ENCODE measurements at regions not wholly inside any gene's neighbourhood (a gene's known extent, or its start where the extent isn't known, plus 50 kb on each side); places are given as distances from the start of the nearest gene placed in this dataset.
"Not testable (repeated sequence)": the region's sequence is repeated elsewhere in the genome, so short reads cannot be mapped to it uniquely, and the experiment has no call there.

DNA sequence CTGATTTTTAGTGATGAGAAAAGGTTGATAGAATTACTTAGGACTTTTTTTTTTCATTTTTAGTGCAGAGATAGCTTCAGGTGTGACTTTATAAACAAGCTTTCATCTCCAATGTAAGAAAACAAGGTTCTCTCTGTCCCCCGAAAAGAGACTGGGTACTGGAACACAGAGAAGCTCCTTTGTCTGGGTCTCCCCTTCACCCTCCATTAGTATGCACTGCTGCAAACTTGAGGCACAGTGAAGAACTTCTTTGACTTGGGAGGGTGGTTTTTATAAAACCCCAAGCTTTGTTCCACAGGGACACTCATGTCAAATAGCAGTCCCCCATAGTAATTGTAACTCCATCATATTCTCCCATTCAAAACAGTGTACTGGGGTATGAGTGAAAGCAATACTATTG lies 93.5 kb upstream of the SOX2 start:
- no peak for DNase-seq
- Mint-ChIP-seq H3K4me1 (no peaks in the 10 kb centered on the region), H3K27me3 (no peaks in the 10 kb centered on the region), H3K27ac (no peak overlapping the region), H3K36me3 (ENCODE audit: low read depth) (no peaks in the 10 kb centered on the region), H3K4me3 (no peak overlapping the region)
- no peak for ATAC-seq
- H3K9me3 ChIP-seq (ENCODE audit: control insufficient read depth, low read length, poor library complexity, severe bottlenecking): no peaks in the 10 kb centered on the region

DNA sequence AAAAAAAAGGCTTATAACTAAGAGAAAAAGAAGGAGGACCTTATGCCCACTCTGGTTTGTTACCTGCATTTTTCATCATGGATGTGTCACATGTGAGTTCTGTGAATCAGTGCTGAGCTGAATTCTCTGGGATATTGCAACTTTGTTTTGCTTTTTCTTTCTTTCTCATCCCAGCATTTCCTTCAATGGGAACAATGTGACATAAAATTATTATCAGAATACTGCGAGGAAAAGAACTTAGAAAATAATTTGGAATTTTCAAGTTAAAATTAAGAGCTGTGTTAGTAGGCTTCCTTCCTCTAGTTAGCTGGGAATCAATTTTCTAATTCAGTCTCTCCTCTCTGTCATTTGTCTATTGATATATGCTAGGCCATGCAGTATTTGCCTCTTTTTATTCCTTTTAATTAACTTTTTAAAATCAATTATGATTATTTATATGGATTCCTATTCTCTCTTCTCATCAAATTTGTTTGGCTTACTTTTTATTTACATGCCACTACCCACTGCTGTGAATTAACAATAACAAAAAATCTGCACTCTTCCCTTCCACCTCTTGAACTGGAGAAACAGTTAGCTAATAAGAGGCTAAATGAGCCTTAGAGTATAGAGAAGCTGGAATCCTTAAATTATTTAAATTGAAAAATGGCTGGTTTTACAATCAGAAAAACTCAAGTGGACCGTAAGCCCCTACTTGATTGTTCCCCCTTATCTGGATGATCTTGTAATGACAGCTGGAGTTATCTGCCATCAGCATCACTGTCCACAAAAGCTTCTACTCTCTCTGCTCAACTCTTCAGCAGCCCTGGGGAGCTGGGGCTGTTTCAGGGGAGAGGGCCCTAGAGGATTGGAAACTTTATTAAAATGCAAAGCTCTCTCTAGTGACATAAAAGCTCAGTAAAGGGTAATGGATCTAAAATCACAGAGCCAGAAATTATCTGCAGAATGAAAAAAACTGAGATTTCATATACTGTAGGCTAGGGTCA lies 95.3 kb upstream of the SOX2 start:
- Mint-ChIP-seq H3K4me3 (no peak overlapping the region), H3K4me1 (no peaks in the 10 kb centered on the region), H3K27ac (no peak overlapping the region)

DNA sequence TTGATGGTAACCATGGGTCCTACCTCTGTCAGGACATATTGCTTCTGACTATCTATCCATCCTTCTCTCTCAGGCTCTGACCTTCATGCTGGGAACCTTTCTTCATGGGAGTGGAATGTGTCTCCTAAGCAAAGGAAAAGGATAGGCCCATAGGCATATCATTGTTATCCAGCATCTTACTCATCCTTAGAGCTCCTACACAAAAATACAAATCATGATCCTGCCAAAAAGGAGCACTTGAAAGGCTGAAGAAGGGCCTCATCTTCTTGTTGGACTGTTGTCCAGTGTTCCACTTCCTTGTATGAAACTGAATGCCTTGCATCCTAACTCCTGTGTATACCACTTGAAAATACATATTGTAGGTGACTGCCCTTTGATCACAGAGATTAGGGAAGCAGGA lies 96.1 kb upstream of the SOX2 start:
- H3K9me3 ChIP-seq (ENCODE audit: control insufficient read depth, low read length, poor library complexity, severe bottlenecking): no peaks in the 10 kb centered on the region
- H3K4me3 Mint-ChIP-seq: no peak overlapping the region
- no peak overlapping the region for H3K27ac Mint-ChIP-seq
- DNase-seq (no peak), ATAC-seq (no peak)
- no peaks in the 10 kb centered on the region for H3K36me3 Mint-ChIP-seq (ENCODE audit: low read depth)
- no peaks in the 10 kb centered on the region for H3K27me3 Mint-ChIP-seq
- no peaks in the 10 kb centered on the region for H3K4me1 Mint-ChIP-seq

More for the DNA sequence above, 95.3 kb upstream of the SOX2 start:
- Mint-ChIP-seq H3K27me3 (no peaks in the 10 kb centered on the region), H3K36me3 (ENCODE audit: low read depth) (no peaks in the 10 kb centered on the region)
- no peak for DNase-seq
- ATAC-seq: no peak
- no peaks in the 10 kb centered on the region for H3K9me3 ChIP-seq (ENCODE audit: control insufficient read depth, low read length, poor library complexity, severe bottlenecking)

DNA sequence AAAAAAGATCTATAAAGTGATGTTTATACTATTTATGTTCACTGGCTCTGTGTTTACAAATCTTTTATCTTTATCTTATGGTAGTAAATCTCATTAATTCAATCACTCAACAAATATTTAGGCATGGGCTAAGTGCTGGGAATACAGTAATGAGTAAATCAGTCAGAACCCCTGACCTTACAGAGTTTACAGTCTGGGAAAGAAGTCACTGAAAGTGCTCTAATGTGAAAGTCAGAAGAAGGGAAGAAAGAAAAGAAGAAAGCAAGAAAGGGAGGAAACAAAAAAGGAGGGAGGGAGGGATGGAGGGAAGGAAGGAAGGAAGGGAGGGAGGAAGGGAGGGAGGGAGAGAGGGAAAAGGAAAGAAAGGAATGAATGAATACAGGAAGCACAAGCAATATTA lies 96.8 kb upstream of the SOX2 start:
- ATAC-seq (no peak), DNase-seq (no peak)
- Mint-ChIP-seq H3K4me1 (no peaks in the 10 kb centered on the region), H3K27me3 (no peaks in the 10 kb centered on the region), H3K27ac (no peak overlapping the region), H3K36me3 (ENCODE audit: low read depth) (no peaks in the 10 kb centered on the region), H3K4me3 (no peak overlapping the region)
- no peaks in the 10 kb centered on the region for H3K9me3 ChIP-seq (ENCODE audit: control insufficient read depth, low read length, poor library complexity, severe bottlenecking)

DNA sequence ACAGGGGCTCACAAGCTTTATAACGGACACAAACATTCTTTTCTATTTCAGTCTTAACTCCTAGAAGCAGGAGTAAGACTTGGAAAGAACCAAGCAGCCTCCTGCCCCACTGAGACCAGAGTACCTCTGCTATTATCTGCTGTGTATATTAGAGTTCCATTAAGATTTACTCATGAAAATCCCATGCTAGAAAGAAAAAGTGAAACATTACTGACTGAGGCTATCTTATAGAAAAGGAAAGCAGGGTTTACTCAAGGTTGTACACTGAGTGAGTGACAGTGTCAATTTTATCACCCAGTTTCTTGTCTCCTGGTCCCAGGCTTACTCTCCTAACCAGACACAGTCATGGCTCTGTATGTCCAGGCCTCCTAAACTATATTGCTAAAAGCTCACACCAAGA lies 97.9 kb upstream of the SOX2 start:
- Mint-ChIP-seq H3K27ac (no peak overlapping the region), H3K36me3 (ENCODE audit: low read depth) (no peaks in the 10 kb centered on the region), H3K4me1 (no peaks in the 10 kb centered on the region), H3K27me3 (no peaks in the 10 kb centered on the region), H3K4me3 (no peak overlapping the region)
- no peaks in the 10 kb centered on the region for H3K9me3 ChIP-seq (ENCODE audit: control insufficient read depth, low read length, poor library complexity, severe bottlenecking)
- ATAC-seq: no peak
- DNase-seq: no peak

DNA sequence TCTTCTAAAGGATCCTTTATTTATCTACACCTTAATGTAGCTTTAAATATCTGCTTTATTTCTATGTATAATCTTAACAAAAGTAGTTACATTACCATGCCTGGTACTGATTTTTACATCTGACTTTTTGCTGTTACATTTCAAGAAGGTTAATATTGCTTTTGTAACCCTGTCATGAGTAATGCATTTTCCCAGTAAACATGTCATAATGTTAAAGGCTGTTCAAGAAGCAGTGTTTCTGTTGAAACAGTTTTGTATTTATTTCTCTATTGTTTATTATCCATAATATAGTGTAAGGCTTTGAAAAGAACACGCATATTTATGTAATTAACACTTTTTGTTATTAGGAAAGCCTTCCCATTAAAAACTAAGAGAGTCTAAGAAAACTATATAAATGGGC lies 98.5 kb upstream of the SOX2 start:
- no peaks in the 10 kb centered on the region for H3K36me3 Mint-ChIP-seq (ENCODE audit: low read depth)
- H3K9me3 ChIP-seq (ENCODE audit: control insufficient read depth, low read length, poor library complexity, severe bottlenecking): no peaks in the 10 kb centered on the region
- no peak overlapping the region for H3K4me3 Mint-ChIP-seq
- H3K27ac Mint-ChIP-seq: no peak overlapping the region
- DNase-seq: no peak
- H3K4me1 Mint-ChIP-seq: no peaks in the 10 kb centered on the region
- no peaks in the 10 kb centered on the region for H3K27me3 Mint-ChIP-seq
- ATAC-seq: no peak

DNA sequence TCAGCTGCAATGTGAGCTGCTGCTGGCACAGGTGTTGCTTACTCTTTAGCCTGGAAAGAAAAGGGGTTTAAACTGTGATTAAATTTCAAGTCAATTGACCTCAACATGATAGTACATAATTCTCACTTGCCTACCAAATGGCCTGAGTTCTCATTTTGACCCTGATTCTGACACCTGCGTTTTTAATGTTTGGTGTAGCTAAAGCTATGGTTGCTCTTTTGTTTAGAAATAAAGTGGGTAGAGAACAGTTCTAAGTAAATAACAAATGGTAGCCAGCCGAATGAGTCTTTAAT lies 100.8 kb upstream of the SOX2 start:
- Mint-ChIP-seq H3K4me3 (no peak overlapping the region), H3K27ac (no peak overlapping the region), H3K36me3 (ENCODE audit: low read depth) (no peaks in the 10 kb centered on the region), H3K4me1 (no peaks in the 10 kb centered on the region), H3K27me3 (no peaks in the 10 kb centered on the region)
- no peak for ATAC-seq
- H3K9me3 ChIP-seq (ENCODE audit: control insufficient read depth, low read length, poor library complexity, severe bottlenecking): no peaks in the 10 kb centered on the region
- DNase-seq: no peak

DNA sequence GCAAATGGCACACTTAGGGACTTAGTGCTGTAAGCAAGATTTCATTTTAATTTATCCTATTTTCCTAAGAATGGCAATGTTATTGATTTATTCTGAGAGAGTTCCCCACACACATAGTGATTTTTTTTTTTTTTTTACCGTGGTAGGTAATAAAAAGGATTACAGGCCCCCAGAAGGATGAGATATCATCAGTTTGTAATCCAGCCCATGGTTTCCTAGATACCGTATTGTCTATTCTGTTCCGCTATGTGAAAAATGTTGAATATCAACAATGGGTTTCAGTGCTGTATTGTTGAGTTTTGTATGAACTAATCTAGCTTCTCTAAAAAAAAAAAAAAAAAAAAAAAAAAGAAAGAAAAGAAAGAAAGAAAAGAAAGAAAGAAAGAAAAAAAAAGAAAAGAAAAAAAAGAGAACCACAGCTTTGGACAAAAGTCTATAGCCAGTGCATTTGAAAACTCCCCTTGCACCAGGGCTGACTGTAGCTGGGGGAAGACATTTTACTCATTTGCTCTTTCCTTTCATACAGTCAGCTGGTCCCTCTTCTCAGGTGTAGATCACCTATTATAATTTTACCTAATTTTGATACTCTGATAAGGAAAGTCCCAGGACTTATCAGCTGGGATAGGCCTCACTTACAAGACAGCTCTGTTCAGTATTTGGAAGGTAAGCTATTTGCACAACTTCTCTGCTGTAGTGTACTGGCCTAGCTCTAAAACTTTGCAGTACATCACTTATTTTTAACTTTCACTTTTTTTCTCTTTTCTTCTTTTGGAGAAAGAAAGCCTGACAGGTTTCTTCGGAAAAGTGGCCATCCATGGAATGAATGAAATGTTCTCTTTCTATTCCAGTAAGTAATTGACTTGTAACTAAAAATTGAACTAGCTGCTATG lies 101.4 kb upstream of the SOX2 start:
- H3K9me3 ChIP-seq (ENCODE audit: control insufficient read depth, low read length, poor library complexity, severe bottlenecking): no peaks in the 10 kb centered on the region
- H3K27ac Mint-ChIP-seq: no peak overlapping the region
- H3K27me3 Mint-ChIP-seq: no peaks in the 10 kb centered on the region
- no peaks in the 10 kb centered on the region for H3K36me3 Mint-ChIP-seq (ENCODE audit: low read depth)
- no peaks in the 10 kb centered on the region for H3K4me1 Mint-ChIP-seq
- DNase-seq (no peak), ATAC-seq (no peak)
- no peak overlapping the region for H3K4me3 Mint-ChIP-seq

DNA sequence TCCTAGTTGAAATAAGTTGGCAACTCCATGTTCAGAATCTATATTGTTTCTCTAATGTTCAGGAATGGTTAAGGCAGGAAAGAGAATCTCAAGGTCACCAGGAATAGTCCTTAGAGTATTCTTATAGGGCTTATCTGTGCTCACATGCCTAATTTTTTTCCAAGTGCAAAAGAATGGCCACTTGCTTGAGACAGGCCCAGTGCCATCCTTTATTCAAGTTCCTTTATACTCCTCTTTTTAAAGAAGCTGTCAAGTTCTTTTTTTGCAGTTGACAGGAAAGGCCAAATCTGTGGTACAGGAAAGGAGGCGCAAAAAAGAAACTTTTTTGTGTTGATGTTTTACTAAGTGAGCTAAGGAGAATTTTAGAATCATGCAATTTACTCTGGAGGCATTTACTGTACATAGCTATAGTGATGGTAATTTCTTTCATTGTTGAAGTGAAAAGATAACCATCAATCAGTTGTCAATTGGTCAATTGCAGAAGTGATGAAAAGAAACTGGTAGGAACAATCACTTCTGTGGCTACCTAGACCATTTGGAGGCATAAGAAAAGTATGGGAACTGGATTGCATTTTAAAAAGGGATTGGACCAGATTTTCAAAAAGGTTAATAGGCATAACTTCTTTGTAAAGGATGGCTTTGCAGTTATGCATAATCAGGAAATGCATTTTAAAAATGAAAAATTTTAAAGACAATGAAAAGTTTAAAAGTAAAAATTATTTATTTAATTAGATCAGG lies 102.5 kb upstream of the SOX2 start:
- ATAC-seq (no peak), DNase-seq (no peak)
- no peaks in the 10 kb centered on the region for H3K9me3 ChIP-seq (ENCODE audit: control insufficient read depth, low read length, poor library complexity, severe bottlenecking)
- Mint-ChIP-seq H3K4me3 (no peak overlapping the region), H3K27ac (no peak overlapping the region), H3K4me1 (no peaks in the 10 kb centered on the region), H3K27me3 (no peaks in the 10 kb centered on the region), H3K36me3 (ENCODE audit: low read depth) (no peaks in the 10 kb centered on the region)

DNA sequence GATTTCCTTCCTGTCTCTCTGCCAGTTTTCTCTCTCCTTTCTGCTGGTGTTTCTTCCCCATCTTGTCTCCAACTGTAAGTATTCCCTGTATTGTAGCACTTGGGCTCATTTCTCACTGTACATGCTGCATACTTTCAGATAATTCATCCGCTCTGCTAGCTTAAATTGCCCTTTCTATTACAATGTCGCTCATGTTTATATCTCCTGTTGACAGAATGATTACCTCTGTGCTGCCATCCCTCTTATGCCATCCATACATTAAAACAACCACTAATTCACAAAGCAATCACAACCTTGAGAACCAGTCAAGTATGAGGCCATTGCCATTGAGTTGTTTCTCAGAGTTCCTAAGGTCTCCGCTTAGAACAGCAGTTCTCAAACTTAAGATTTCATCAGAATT lies 107.5 kb upstream of the SOX2 start:
- Mint-ChIP-seq H3K4me3 (no peak overlapping the region), H3K27me3 (no peaks in the 10 kb centered on the region), H3K36me3 (ENCODE audit: low read depth) (no peaks in the 10 kb centered on the region), H3K4me1 (no peaks in the 10 kb centered on the region), H3K27ac (no peak overlapping the region)
- no peaks in the 10 kb centered on the region for H3K9me3 ChIP-seq (ENCODE audit: control insufficient read depth, low read length, poor library complexity, severe bottlenecking)
- DNase-seq (no peak), ATAC-seq (no peak)

DNA sequence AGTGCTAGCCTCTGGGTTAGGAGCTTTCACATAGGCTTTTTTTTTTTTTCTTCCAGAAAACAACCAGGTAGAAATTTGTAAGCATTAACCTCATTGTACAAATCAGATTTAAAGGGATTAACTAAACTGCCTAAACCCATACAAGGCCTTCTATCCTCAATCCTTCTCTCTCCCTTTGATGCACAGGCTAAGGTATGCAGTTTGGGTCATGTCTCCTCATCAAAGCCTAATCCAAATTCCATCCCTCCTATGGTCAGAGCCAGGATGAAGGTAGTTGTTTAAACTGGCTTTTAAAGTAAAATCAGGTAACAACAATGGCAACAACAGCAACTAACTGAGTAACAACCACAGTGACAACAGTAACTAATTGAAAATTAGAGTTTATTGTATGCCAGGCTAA lies 115.6 kb upstream of the SOX2 start:
- Mint-ChIP-seq H3K4me1 (no peaks in the 10 kb centered on the region), H3K27ac (no peak overlapping the region), H3K36me3 (ENCODE audit: low read depth) (no peaks in the 10 kb centered on the region), H3K27me3 (no peaks in the 10 kb centered on the region), H3K4me3 (no peak overlapping the region)
- H3K9me3 ChIP-seq (ENCODE audit: control insufficient read depth, low read length, poor library complexity, severe bottlenecking): no peaks in the 10 kb centered on the region
- no peak for DNase-seq
- ATAC-seq: no peak

DNA sequence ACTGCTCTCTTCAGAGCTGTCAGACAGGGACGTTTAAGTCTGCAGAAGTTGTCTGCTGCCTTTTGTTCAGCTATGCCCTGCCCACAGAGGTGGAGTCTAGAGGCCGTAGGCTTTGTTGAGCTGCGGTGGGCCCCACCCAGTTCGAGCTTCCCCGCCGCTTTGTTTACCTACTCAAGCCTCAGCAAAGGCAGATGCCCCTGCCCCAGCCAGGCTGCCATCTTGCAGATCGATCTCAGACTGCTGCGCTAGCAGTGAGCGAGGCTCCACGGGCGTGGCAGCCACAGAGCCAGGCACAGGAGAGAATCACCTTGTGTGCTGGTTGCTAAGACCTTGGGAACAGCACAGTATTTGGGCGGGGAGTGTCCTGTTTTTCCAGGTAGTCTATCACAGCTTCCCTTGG lies 120.8 kb upstream of the SOX2 start:
- H3K4me1 Mint-ChIP-seq; H3K27me3 Mint-ChIP-seq; ATAC-seq; H3K4me3 Mint-ChIP-seq; H3K9me3 ChIP-seq (ENCODE audit: control insufficient read depth, low read length, poor library complexity, severe bottlenecking); H3K36me3 Mint-ChIP-seq (ENCODE audit: low read depth); DNase-seq; H3K27ac Mint-ChIP-seq: not testable (repeated sequence)

DNA sequence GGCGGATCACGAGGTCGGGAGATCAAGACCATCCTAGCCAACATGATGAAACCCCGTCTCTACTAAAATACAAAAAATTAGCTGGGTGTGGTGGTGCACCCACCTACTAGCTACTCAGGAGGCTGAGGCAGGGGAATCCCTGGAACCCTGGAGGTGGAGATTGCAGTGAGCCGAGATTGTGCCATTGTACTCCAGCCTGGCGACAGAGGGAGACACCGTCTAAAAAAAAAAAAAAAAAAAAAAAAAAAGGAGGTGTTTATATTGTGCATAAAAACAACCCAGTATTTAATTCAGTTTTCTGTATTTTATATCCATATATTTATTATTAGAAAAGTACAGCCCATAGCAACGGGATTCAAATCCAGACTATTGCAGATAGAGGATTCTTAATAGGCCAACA lies 129.1 kb upstream of the SOX2 start:
- Mint-ChIP-seq H3K36me3 (ENCODE audit: low read depth) (no peaks in the 10 kb centered on the region), H3K27ac (no peak overlapping the region), H3K4me1 (no peaks in the 10 kb centered on the region), H3K27me3 (no peaks in the 10 kb centered on the region), H3K4me3 (no peak overlapping the region)
- no peak for DNase-seq
- ATAC-seq: no peak
- H3K9me3 ChIP-seq (ENCODE audit: control insufficient read depth, low read length, poor library complexity, severe bottlenecking): peaks cover 3% of the 10 kb centered on the region
